HEK293T (cell line): ENCODE measurements at regions not wholly inside any gene's neighbourhood (a gene's known extent, or its start where the extent isn't known, plus 50 kb on each side); places are given as distances from the start of the nearest gene placed in this dataset.

Experiments
- ARNT ChIP-seq: fragments of 450-650 bp; IDR thresholded peaks from 2 replicates; pipeline ENCODE4 v1.6.1; 2017; ENCODE audit warnings: mild to moderate bottlenecking
- BHLHE40 ChIP-seq: fragments of 450-650 bp; IDR thresholded peaks from 2 replicates; pipeline ENCODE4 v1.6.1; 2016; ENCODE audit warnings: mild to moderate bottlenecking, moderate library complexity, borderline replicate concordance
- HDGF ChIP-seq: fragments of 450-650 bp; IDR thresholded peaks from 2 replicates; pipeline ENCODE4 v1.6.1; 2017; ENCODE audit warnings: antibody characterized with exemption, borderline replicate concordance
- L3MBTL2 ChIP-seq: fragments of 450-650 bp; conservative IDR thresholded peaks from 2 replicates; pipeline ENCODE4 v1.6.1; 2016; ENCODE audit warnings: mild to moderate bottlenecking
- LEF1 ChIP-seq: fragments of 450-650 bp; IDR thresholded peaks from 2 replicates; pipeline ENCODE4 v1.6.1; 2017; ENCODE audit warnings: mild to moderate bottlenecking, borderline replicate concordance
- NFRKB ChIP-seq: fragments of 450-650 bp; IDR thresholded peaks from 2 replicates; pipeline ENCODE4 v1.6.1; 2016; ENCODE audit warnings: mild to moderate bottlenecking, moderate library complexity
- SUZ12 ChIP-seq: fragments of 450-650 bp; IDR thresholded peaks from 2 replicates; pipeline ENCODE4 v1.6.1; 2016; ENCODE audit warnings: mild to moderate bottlenecking
- ZNF384 ChIP-seq: fragments of 450-650 bp; IDR thresholded peaks from 2 replicates; pipeline ENCODE4 v1.6.1; 2016

DNA sequence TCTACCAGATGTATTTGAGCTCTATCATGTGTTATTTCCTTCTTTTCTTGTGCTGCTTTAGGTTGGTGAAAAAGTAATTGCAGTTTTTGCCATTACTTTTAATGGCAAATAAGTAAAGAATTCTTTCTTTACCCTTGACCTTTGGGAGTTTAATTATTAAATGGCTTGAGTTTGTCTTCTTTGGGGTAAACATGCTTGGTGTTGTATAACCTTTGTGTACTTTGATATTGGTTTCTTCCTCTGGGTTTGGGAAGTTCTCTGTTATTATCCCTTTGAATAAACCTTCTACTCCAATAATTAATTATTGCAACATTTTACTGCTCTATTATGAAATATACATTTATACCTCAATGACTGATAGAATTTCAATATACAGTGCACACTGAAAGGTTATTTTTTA lies 709.4 kb downstream of the PCDH17 start:
- TF ChIP-seq LEF1 (no peak), SUZ12 (no peak), L3MBTL2 (no peak), HDGF (no peak), BHLHE40 (no peak), ARNT (no peak), NFRKB (no peak), ZNF384 (no peak)
